ENCODE measurements at regions not wholly inside any gene's neighbourhood (a gene's known extent, or its start where the extent isn't known, plus 50 kb on each side); places are given as distances from the start of the nearest gene placed in this dataset.

DNA sequence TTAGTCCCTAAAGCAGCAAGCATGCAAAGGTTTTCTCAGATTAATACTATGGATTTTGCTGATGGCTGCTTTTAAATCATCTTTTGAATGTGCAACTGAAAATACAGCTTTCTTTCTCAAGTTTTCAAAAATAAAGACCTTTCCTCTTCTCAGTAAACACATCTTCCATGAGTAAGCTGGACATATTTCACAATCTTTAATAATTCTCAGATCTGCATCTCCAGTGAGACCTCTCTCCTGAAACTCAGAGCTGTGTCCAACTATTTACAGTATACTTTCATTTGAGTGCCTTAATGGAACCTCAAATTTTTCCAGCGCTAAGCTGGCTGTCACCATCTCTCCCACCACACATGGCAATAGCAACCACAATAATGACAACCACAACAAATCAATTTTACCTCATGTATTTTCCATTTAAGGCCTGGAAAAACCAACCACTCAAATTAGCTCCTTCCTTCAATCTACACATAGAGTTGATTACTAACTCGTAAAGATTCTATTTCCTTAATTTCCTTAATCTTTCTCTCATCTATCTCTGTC lies 192.4 kb upstream of the RPL34 start:
- TF ChIP-seq MAX (IDR thresholded peaks at IDR 0.05; ENCODE audit: insufficient read depth, insufficient read length) = no peak
- TF ChIP-seq EZH2 (IDR thresholded peaks at IDR 0.05; ENCODE audit: borderline replicate concordance, low read depth, low read length, severe bottlenecking) = no peak
- TF ChIP-seq, protein P1, sequence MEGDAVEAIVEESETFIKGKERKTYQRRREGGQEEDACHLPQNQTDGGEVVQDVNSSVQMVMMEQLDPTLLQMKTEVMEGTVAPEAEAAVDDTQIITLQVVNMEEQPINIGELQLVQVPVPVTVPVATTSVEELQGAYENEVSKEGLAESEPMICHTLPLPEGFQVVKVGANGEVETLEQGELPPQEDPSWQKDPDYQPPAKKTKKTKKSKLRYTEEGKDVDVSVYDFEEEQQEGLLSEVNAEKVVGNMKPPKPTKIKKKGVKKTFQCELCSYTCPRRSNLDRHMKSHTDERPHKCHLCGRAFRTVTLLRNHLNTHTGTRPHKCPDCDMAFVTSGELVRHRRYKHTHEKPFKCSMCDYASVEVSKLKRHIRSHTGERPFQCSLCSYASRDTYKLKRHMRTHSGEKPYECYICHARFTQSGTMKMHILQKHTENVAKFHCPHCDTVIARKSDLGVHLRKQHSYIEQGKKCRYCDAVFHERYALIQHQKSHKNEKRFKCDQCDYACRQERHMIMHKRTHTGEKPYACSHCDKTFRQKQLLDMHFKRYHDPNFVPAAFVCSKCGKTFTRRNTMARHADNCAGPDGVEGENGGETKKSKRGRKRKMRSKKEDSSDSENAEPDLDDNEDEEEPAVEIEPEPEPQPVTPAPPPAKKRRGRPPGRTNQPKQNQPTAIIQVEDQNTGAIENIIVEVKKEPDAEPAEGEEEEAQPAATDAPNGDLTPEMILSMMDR (IDR thresholded peaks at IDR 0.05; ENCODE audit: extremely low read depth in 1 of 2, insufficient read depth in 1 of 2, low read depth in 1 of 2, low read length in 2 of 2) = no peak
- TF ChIP-seq POLR2A (IDR thresholded peaks at IDR 0.05; ENCODE audit: low read depth, low read length) = no peak

Data from endothelial cell of umbilical vein (primary cell).